Esophagus squamous epithelium (tissue), 4 donors: ENCODE measurements at regions not wholly inside any gene's neighbourhood (a gene's known extent, or its start where the extent isn't known, plus 50 kb on each side); places are given as distances from the start of the nearest gene placed in this dataset.
"Not testable (repeated sequence)": the region's sequence is repeated elsewhere in the genome, so short reads cannot be mapped to it uniquely, and the experiment has no call there.

ENCODE experiments used
- CTCF ChIP-seq, 6 experiments: fragments of 450-650 bp in 4 of 6; fragments of 200-600 bp in 2 of 6; sonication (generic) in 2 of 6; IDR thresholded peaks; one replicate each; pipeline ENCODE4 v1.5.1; 2016 to 2019; ENCODE audit warnings: antibody characterized with exemption in 6 of 6, mild to moderate bottlenecking in 4 of 6, moderate library complexity in 4 of 6
- POLR2A ChIP-seq, 4 donors: fragments of 450-650 bp; IDR thresholded peaks; one replicate each; pipeline ENCODE4 v1.6.1; 2017; ENCODE audit warnings: antibody characterized with exemption in 4 of 4, mild to moderate bottlenecking in 4 of 4, moderate library complexity in 3 of 4

- not testable (repeated sequence) for TF ChIP-seq POLR2A, CTCF (IDR thresholded peaks at IDR 0.05)
These were observed 61.3 kb upstream of the THOC3 start for GRCh38 chr5:176029445-176029844.
